Amniotic epithelial cell (primary cell): ENCODE measurements at regions not wholly inside any gene's neighbourhood (a gene's known extent, or its start where the extent isn't known, plus 50 kb on each side); places are given as distances from the start of the nearest gene placed in this dataset.

Source experiments
- DNase-seq: peaks from one replicate; pipeline ENCODE4 v3.0.0-alpha.2; 2010; ENCODE audit warnings: low read depth

DNA sequence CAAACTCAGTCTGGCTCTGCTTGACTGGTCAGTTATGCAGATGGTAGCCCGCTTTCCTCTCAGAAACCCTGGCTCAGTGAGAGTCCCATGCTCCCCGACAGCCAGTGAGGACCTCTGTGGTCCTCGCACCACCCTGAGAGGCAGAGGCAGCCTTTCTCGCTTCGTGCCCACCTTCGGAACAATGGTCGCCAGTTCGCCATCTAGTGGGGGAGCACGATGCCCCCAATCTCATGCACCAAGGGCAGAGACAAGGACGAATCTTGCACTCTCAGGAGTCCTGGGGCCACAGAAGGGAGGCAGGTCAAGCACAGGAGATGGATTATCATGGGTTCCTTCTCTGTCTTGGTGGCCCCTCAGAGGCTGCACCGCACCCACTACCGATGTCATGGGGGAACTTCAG, 75.2 kb downstream of the RHCG start:
- no peak for DNase-seq

GRCh38 chr15:89419370-89419984, 76.9 kb downstream of the RHCG start:
- DNase-seq = peak; percentile 23

DNA sequence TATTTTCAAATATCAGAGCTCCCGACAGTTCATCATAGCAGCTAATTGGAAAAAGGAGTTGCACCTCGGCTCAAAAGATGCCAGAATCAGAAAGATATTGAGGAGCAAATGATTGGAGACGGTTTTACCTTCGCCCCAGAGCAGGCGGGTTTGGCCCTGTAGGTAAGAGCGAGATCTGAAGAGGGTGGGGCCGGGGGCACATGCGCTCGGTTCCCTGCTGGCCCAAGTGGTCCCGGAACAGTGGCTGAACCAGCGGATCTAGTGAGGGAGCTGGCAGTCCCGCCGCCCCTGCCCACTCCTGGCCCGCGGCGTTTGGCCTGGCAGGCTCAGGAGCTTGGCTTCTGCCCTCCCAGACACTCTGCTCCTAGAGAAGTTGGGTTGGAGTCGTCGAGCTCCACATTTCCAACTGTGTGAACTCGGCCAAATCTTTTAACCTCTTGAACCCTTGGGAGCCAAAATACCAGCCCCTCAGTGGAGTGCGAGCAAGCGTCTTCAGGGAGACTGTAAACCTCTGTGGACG, 79.1 kb downstream of the RHCG start:
- DNase-seq = no peak

DNA sequence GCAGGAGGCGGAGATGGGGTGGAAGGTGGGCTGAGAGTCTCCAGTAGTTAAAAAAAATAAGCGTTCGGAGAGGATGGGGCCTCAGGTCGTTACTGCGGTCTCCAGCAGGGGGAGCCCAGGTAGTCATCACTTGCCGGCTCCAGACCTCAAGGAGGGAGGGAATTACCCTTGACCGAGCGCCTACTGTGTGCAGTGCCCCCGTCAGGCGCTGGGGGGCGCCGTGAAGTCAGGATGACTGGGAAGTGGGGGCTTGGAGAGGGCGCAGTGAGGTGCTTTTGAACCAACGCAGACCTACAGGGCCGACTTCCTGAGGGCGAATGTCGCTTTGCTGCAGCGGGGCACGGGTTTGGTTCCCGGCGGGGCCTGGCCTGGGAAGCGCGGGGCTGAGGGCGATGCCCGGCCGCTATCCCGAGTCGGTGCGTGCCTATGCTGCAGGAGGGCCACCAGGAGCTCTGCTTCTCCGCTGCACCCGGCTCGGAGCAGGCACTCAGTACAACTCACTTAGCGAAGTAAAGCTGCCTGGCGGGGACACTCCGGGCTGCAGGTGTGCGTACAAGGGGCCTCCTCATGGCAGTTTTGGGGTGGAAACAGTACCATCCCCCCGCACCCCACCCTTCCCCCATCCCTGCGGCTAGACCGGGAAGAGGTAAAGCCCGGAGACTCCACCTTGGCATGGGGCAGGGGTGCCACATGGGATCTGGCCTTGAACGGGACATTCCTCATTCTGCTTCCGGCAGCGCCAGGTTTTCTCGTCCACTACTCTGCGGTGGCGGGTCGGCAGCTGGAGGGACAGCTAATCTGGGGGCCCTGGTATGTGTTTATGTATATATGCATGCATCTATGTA, 79.8 kb downstream of the RHCG start:
- DNase-seq = peak; percentile 53

GRCh38 chr15:89414571-89414970, 79.9 kb upstream of the POLG start:
- no peak for DNase-seq

DNA sequence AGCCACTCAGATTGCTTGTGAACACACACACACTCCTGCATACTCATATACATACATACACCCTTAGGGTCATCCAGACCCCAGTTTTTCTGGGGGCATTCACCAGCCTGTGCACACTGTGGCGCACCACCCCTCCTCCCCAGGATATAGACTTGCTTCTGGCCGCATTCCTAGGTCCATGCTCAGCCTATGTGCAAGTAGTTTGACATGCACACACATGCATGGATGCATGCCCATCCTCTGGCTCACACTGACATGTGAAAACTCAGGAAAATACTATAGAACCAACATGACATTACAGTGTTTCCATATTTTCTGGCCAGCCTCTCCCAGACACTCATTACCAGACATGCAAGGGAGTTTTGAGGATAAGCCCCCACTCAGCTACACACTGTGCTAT, 79.3 kb upstream of the POLG start:
- DNase-seq = no peak

DNA sequence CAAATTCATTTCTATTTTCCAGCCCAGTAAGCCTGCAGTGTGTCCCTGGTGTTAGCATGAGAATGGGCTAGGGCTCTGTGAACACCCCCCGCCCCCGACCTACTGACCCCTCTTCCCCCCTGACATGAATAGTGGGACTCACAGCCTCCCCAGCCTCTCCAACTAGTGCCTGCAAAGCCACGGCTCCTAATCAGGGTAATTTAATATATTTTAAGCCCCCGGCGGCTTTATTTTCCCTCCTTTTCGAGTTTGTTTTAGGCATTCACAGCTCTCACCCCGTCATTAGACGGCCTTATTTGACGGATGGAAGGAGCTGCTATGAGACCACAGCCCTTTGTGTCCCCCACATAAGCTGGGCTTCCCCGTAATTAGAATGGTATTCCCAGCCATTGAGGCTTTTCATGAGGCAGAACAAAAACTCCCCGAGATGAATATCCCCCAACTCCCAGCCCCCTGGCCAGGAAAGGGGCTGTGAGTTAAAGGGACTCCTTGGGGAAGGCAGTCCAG, 78.3 kb upstream of the POLG start:
- no peak for DNase-seq

DNA sequence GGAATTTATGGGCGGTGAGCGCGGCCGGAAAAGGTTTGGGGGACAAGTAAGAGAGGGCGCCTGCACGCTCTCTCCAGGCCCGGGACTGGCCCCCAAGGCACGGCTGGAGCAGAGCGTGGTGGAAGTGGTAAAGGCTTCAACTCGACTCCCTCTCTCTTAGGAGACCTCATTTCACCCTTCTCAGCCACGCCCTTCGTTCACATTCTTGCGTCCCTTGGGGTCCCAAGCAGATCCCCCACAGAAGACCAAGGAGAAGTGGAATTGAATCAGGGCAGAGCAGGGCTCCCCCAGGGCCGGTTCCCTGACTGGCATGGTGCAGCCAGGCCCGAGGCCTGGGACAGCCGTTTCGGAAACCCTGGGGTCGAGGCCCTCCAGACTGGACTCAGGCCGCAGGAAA, 75.4 kb upstream of the POLG start:
- DNase-seq = no peak

GRCh38 chr15:89409184-89410038, 74.8 kb upstream of the POLG start:
- no peak for DNase-seq

- no peak for DNase-seq
Observed at GRCh38 chr15:89408372-89409183, 74.0 kb upstream of the POLG start.

DNA sequence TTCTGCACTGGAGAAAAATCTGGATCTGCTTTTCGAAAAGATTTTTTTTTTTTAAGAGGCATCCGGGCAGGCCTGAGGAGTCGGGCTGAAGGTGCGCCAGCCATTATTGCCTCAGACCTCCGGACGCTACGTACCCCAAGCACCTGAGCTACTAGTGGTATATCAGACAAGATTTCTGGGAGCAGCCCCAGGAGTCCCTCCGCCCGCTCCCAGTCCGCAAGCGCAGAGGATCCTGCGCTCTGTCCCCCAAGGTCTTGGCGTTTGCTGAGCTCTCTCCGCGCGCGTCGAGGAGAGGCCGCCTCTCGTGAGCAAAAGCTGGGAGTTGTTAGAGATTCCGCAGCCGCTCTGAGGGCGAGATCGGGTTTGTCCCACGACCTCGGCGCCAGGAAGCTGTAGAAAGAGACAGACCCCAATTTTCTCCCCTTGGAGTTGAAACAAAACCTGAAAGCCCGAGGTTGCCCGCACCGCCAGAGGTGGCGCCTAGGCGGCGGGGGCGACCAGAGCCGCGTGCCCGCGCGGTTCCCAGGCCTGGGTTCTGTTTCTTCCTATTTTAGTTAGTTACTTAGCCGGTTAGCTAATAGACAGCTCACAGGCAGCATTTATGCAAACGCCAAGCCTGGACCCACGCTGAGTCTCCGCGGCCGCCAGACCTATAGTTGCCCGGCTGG, 72.5 kb upstream of the POLG start:
- DNase-seq = no peak

DNA sequence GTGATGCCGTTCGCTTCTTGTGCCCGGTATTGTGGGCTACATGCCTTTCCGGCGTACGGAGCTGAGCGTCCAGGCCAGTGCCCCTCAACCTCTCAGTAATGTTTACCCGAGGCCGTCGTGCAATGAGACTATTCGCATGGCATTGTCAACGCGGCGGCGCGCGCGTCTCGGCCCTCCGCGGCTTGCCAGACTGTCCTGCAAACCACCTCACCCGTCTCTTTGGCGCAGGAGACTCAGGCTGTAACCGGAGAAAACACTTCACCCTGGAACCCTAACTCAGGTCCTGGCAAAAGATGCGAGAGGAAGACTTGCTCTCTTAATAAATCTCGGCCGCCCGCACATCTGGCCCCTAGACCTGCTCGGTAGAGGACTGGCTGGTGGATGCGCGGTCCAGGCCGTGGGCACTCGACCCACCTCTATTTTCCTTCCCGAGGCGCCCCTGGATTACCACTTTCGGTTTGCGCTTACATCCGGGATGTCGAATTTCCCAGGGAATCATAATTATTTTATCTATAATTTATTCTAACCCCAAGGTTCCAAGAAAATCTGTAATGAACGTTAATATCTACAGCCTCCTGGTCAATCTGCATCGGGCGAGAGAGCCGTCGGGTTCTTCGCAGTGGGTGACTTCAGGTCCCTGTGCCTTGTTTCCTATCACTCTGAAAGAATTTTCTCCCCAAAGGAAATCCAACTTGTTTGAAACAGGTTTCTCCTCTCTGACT, 71.8 kb upstream of the POLG start:
- no peak for DNase-seq

DNA sequence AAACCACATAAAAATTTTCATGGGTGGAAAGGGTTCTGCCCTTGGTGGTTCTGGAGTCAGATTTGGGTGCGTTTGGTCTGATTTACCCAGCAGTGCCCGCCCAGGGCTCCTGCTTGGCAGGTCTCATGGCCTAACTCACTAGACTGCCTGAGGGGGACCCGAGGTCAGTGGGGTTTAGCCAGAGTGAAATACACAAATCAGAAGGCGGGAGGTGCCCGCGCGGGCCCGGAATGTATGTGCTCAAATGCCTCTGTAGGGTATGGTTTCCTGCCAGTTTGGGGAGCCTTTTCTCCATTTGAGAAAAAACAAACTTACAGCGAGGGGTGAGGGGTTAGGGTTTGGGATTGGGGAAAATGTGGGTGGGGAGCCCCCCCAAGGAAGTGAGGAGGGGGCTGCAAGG, 70.9 kb upstream of the POLG start:
- DNase-seq = no peak

GRCh38 chr15:89404023-89404422, 69.4 kb upstream of the POLG start:
- DNase-seq = no peak

- DNase-seq = no peak
Observed at GRCh38 chr15:89402518-89402805, 67.8 kb upstream of the POLG start.

- peak; percentile 50 for DNase-seq
Observed at GRCh38 chr15:89401631-89402517, 67.2 kb upstream of the POLG start.

GRCh38 chr15:89400782-89401545, 66.3 kb upstream of the POLG start:
- no peak for DNase-seq

DNA sequence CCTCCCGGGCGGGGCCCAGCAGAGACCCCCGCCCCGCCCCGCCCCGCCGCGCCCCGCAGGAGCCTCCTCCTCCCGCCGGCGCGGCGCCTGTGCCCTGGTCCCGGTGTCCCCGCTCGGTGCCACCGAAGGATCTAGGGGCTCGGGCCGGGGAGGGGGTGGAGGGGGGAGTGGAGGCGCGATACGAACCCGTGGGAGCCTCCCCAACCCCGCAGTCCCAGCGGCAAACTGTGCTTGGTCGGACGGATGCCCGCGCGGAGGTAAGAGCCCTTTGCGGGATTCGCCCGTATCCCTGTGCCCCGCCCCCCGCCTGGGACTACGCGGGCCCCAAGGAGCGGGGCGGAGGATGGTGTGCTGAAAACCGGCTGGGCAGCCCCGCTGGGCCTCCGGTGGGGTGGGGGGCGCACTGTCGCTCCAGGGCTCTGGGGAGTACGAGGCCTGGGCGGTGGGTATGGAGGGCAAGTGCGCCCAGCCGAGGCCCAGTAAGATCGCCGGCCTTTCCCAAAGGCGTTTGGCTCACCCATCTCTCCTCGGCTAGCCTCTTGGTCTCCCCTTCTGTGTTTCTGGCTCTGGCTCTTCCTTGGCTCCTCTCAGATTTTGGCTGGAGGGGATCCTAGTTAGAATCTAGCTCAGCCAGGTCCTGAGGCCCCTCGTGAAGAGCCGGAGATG, 65.6 kb upstream of the POLG start:
- DNase-seq = no peak
